ENCODE measurements at regions not wholly inside any gene's neighbourhood (a gene's known extent, or its start where the extent isn't known, plus 50 kb on each side); places are given as distances from the start of the nearest gene placed in this dataset.

DNA sequence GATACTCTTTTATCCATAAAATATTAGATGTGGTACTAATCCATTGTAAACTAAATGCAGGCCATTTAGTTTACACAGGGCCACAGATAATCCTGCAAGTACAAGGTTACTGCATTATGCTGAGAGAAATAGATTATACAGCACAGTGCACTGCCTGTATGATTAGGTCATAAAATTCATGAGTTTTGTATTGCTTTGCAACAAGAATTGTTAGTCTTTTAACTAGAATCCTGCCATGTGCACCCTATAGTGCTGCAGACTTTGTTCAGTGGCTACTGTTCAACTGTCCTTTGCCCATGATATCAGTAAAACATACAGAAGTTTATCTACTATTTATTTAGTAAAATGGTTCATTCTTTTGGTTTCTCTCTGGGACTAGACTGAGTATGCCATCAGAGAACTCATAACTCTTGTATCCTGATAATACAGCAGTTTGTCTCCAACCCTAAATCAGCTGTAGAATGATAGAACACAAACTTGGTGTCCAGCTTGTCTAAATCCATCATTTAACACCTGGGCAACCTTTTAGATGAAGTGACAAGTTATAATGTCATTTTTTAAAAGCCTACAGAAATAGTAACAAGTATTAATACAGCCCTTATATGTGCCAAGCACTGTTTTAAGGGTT is 291.2 kb downstream of the TMEM167A start:
- FAIRE-seq (no peak), DNase-seq (ENCODE audit: insufficient read length, low spot score) (no peak)
- TF ChIP-seq CTCF (IDR thresholded peaks at IDR 0.05; ENCODE audit: insufficient read depth, missing control alignments), result no peak

DNA sequence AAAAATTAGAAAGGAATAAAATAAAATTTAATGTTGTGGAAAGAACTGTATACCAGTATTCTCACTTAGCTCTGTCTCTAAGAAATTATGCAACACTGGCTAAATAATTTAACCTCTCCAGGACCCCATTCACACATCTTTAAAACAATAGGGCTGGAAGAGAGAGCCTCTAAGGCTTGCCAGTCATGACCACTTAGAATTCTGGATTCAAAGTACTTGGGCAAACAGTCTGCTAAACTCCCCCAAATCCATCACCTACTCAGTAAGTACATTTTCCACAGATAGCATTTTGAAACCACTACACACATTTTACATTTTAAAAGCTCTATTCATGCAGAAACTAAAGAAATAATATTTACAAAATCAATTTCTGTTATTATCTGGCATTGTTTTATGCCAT is 291.7 kb downstream of the TMEM167A start:
- FAIRE-seq (no peak), DNase-seq (ENCODE audit: insufficient read length, low spot score) (no peak)
- no peak for TF ChIP-seq CTCF (IDR thresholded peaks at IDR 0.05; ENCODE audit: insufficient read depth, missing control alignments)

- no peak for TF ChIP-seq CTCF (IDR thresholded peaks at IDR 0.05; ENCODE audit: insufficient read depth, missing control alignments)
- no peak for FAIRE-seq
- no peak for DNase-seq (ENCODE audit: insufficient read length, low spot score)
These were observed 292.7 kb downstream of the TMEM167A start for GRCh38 chr5:82784521-82784920.

GRCh38 chr5:82777106-82777505 is 300.1 kb downstream of the TMEM167A start:
- no peak for TF ChIP-seq CTCF (IDR thresholded peaks at IDR 0.05; ENCODE audit: insufficient read depth, missing control alignments)
- FAIRE-seq (no peak), DNase-seq (ENCODE audit: insufficient read length, low spot score) (no peak)

DNA sequence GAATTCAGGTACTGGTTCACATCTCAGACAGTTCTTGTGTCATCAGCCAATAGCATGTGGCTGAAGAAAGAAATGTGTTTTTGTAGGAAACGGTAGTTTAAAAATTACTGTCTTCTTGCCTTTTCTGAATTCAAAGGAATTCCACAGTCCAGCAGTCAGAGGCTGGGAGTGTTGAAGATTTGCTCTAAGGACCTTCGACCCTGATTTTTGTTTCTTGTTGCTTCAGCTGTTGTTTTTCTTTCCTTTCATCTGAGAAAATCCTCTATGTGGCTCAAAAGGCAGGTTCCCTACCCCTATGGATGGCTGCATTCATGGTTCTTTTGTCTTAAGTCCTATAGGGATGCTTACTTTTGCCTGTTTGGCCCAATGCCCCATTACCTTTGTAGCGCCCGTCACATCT is 304.9 kb downstream of the TMEM167A start:
- no peak for FAIRE-seq

DNA sequence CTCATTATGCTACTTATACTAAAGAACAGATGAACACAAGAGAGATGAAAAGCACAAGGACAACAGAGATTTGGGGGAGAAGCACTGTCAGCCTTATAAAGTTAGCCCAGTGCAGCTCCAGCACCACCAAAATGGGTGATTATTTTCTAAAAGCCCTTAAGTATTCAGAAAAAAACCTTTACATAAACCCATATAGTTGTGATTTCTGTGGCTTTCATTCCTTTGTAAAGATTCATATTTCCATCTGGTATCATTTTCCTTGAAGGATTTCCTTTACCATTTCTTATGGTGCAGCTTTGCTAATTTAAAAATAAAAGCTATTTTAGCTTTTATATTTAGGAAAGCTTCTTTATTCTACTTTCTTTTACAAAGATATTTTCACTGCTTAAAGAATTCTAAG is 311.0 kb downstream of the TMEM167A start:
- no peak for DNase-seq (ENCODE audit: insufficient read length, low spot score)
- no peak for TF ChIP-seq CTCF (IDR thresholded peaks at IDR 0.05; ENCODE audit: insufficient read depth, missing control alignments)
- no peak for FAIRE-seq

More for the DNA sequence above, 304.9 kb downstream of the TMEM167A start:
- DNase-seq (ENCODE audit: insufficient read length, low spot score), result no peak
- no peak for TF ChIP-seq CTCF (IDR thresholded peaks at IDR 0.05; ENCODE audit: insufficient read depth, missing control alignments)

DNA sequence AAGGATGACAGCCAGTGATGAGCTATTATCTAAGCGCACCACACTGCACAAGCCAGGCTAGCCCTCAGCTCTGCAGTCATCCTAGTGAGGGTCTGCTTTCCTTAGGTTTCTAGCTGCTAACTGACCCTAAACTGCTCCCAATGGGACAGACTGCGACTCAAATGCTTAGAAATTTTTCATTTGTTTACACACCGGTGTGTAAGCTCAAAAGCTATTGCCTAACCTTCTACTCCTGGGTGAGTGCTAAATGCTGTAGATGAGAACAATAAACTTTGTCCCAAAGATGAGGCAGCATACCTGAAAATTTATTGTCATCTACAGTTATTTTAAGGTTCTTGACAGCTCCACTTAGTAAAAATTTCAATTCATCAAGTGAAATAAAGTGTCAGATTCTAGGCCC is 311.4 kb downstream of the TMEM167A start:
- TF ChIP-seq CTCF (IDR thresholded peaks at IDR 0.05; ENCODE audit: insufficient read depth, missing control alignments), result no peak
- no peak for DNase-seq (ENCODE audit: insufficient read length, low spot score)
- FAIRE-seq, result no peak
